SK-N-SH treated with all-trans-retinoic acid at 6 μM for 48 hours (cell line): ENCODE measurements at regions not wholly inside any gene's neighbourhood (a gene's known extent, or its start where the extent isn't known, plus 50 kb on each side); places are given as distances from the start of the nearest gene placed in this dataset.

Source experiments
- ATAC-seq: fragments of 200-7000 bp; cut with Tn5 transposase; 3 replicates; pipeline ENCODE4 v1.9.1; 2020; ENCODE audit warnings: mild to moderate bottlenecking, moderate library complexity
- BACH2 ChIP-seq: fragments of 250-450 bp; sonication (Bioruptor Pico); IDR thresholded peaks from 2 replicates; pipeline ENCODE4 v1.9.0; 2021; ENCODE audit warnings: mild to moderate bottlenecking, borderline replicate concordance
- CSDC2 ChIP-seq: fragments of 250-450 bp; sonication (Bioruptor Pico); IDR thresholded peaks from 2 replicates; pipeline ENCODE4 v1.5.0; 2020; ENCODE audit warnings: mild to moderate bottlenecking, moderate library complexity
- ESRRG ChIP-seq: fragments of 250-450 bp; sonication (Bioruptor Pico); IDR thresholded peaks from 2 replicates; pipeline ENCODE4 v1.6.1; 2021; ENCODE audit warnings: mild to moderate bottlenecking
- GLIS3 ChIP-seq: fragments of 250-450 bp; sonication (Bioruptor Pico); IDR thresholded peaks from 2 replicates; pipeline ENCODE4 v1.5.0; 2020; ENCODE audit warnings: mild to moderate bottlenecking, moderate library complexity
- ISL1 ChIP-seq: fragments of 250-450 bp; sonication (Bioruptor Pico); IDR thresholded peaks from 2 replicates; pipeline ENCODE4 v2.1.2; 2022; ENCODE audit warnings: mild to moderate bottlenecking, moderate library complexity
- OSR1 ChIP-seq: fragments of 250-450 bp; sonication (Bioruptor Pico); IDR thresholded peaks from 2 replicates; pipeline ENCODE4 v1.8.0; 2022; ENCODE audit warnings: moderate library complexity, mild to moderate bottlenecking, inconsistent platforms
- PPARA ChIP-seq: fragments of 250-450 bp; sonication (Bioruptor Pico); IDR thresholded peaks from 2 replicates; pipeline ENCODE4 v1.5.0; 2020; ENCODE audit warnings: mild to moderate bottlenecking, borderline replicate concordance
- RARB ChIP-seq: fragments of 250-450 bp; sonication (Bioruptor Pico); IDR thresholded peaks from 2 replicates; pipeline ENCODE4 v1.8.0; 2021; ENCODE audit warnings: mild to moderate bottlenecking, moderate library complexity
- TCF4 ChIP-seq: fragments of 250-450 bp; sonication (Bioruptor Pico); IDR thresholded peaks from 2 replicates; pipeline ENCODE4 v1.8.0; 2021; ENCODE audit warnings: mild to moderate bottlenecking, moderate library complexity, borderline replicate concordance
- TOX ChIP-seq: fragments of 250-450 bp; sonication (Bioruptor Pico); IDR thresholded peaks from 2 replicates; pipeline ENCODE4 v1.8.0; 2021; ENCODE audit warnings: mild to moderate bottlenecking, moderate library complexity, borderline replicate concordance
- ZC3H10 ChIP-seq: fragments of 250-450 bp; sonication (Bioruptor Pico); IDR thresholded peaks from 2 replicates; pipeline ENCODE4 v1.5.1; 2021; ENCODE audit warnings: mild to moderate bottlenecking, moderate library complexity
- ZFP3 ChIP-seq: fragments of 250-450 bp; sonication (Bioruptor Pico); IDR thresholded peaks from 2 replicates; pipeline ENCODE4 v1.5.0; 2020; ENCODE audit warnings: mild to moderate bottlenecking, moderate library complexity
- ZNF565 ChIP-seq: fragments of 450-650 bp; formaldehyde crosslinking; conservative IDR thresholded peaks from 2 replicates; pipeline ENCODE4 v1.5.0; 2020; ENCODE audit warnings: low read depth, mild to moderate bottlenecking, moderate library complexity
- ZNF70 ChIP-seq: fragments of 450-650 bp; formaldehyde crosslinking; IDR thresholded peaks from 2 replicates; pipeline ENCODE4 v1.5.0; 2020; ENCODE audit warnings: mild to moderate bottlenecking, moderate library complexity
- ZNF8 ChIP-seq: fragments of 450-650 bp; formaldehyde crosslinking; IDR thresholded peaks from 2 replicates; pipeline ENCODE4 v1.5.0; 2020; ENCODE audit warnings: mild to moderate bottlenecking, moderate library complexity
- TF ChIP-seq, protein P1 (sequence below): fragments of 250-450 bp; sonication (Bioruptor Pico); IDR thresholded peaks from 2 replicates; pipeline ENCODE4 v1.8.0; 2020; ENCODE audit warnings: mild to moderate bottlenecking, moderate library complexity, borderline replicate concordance
- TF ChIP-seq, protein P2 (sequence below): fragments of 250-450 bp; sonication (Bioruptor Pico); IDR thresholded peaks from 2 replicates; pipeline ENCODE4 v1.5.1; 2020; ENCODE audit warnings: low read depth, mild to moderate bottlenecking, moderate library complexity
- TF ChIP-seq, protein P3 (sequence below): fragments of 250-450 bp; sonication (Bioruptor Pico); IDR thresholded peaks from 2 replicates; pipeline ENCODE4 v1.5.0; 2020; ENCODE audit warnings: mild to moderate bottlenecking, moderate library complexity
- TF ChIP-seq, protein P4 (sequence below): fragments of 250-450 bp; sonication (Bioruptor Pico); IDR thresholded peaks from 2 replicates; pipeline ENCODE4 v1.5.1; 2021; ENCODE audit warnings: mild to moderate bottlenecking, moderate library complexity

DNA sequence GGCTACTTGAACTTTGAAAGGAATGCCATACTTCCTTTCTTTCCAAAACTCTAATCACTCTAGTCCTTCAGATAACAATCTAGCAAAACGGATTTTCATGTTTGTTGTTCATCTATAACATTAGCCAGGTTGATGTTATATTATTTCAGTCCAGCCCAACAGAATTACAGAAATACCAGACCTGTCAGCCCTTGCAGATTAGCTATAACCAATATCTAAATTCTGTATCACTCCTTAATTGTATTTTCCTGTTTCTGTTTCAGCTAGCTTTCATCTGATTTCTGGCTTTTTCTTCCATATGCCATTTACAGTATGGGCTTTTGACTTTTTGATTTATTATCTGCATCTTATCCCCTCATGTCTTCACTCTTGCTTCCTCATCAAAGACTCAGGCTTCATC is 479.8 kb upstream of the CDH8 start:
- no peak for TF ChIP-seq ZNF8
- no peak for TF ChIP-seq TOX (CRISPR knock-in tag)
- TF ChIP-seq ZFP3: no peak
- TF ChIP-seq ZNF70 (CRISPR knock-in tag): no peak
- TF ChIP-seq, protein P1, sequence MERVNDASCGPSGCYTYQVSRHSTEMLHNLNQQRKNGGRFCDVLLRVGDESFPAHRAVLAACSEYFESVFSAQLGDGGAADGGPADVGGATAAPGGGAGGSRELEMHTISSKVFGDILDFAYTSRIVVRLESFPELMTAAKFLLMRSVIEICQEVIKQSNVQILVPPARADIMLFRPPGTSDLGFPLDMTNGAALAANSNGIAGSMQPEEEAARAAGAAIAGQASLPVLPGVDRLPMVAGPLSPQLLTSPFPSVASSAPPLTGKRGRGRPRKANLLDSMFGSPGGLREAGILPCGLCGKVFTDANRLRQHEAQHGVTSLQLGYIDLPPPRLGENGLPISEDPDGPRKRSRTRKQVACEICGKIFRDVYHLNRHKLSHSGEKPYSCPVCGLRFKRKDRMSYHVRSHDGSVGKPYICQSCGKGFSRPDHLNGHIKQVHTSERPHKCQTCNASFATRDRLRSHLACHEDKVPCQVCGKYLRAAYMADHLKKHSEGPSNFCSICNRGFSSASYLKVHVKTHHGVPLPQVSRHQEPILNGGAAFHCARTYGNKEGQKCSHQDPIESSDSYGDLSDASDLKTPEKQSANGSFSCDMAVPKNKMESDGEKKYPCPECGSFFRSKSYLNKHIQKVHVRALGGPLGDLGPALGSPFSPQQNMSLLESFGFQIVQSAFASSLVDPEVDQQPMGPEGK (CRISPR knock-in tag): no peak
- peak; percentile 32; the same call in 1 of the 2 replicates for TF ChIP-seq ISL1 (CRISPR knock-in tag)
- TF ChIP-seq TCF4 (CRISPR knock-in tag): peak; percentile 54; the same call in 1 of the 2 replicates
- TF ChIP-seq GLIS3: no peak
- ATAC-seq: no peak

DNA sequence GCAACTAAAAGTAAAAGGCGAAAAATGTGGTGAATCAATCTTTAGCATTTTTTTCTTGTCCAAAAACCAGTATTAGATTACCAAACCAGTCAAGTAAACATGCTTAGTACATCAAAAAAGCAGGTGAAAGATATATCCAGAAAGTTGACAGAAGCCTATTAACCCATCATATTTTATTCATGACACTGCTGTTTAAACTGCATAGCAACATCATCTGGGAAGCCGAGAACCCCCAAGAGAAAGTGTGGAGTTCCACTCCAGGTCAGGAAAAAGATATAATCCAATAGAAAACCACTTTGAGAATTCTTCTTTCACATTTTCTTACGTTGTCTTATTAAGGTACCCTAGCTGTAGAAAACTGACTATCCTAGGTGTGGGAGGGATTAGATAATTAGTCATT is 466.8 kb upstream of the CDH8 start:
- TF ChIP-seq, protein P2, sequence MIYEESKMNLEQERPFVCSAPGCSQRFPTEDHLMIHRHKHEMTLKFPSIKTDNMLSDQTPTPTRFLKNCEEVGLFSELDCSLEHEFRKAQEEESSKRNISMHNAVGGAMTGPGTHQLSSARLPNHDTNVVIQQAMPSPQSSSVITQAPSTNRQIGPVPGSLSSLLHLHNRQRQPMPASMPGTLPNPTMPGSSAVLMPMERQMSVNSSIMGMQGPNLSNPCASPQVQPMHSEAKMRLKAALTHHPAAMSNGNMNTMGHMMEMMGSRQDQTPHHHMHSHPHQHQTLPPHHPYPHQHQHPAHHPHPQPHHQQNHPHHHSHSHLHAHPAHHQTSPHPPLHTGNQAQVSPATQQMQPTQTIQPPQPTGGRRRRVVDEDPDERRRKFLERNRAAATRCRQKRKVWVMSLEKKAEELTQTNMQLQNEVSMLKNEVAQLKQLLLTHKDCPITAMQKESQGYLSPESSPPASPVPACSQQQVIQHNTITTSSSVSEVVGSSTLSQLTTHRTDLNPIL (CRISPR knock-in tag): no peak
- TF ChIP-seq, protein P3, sequence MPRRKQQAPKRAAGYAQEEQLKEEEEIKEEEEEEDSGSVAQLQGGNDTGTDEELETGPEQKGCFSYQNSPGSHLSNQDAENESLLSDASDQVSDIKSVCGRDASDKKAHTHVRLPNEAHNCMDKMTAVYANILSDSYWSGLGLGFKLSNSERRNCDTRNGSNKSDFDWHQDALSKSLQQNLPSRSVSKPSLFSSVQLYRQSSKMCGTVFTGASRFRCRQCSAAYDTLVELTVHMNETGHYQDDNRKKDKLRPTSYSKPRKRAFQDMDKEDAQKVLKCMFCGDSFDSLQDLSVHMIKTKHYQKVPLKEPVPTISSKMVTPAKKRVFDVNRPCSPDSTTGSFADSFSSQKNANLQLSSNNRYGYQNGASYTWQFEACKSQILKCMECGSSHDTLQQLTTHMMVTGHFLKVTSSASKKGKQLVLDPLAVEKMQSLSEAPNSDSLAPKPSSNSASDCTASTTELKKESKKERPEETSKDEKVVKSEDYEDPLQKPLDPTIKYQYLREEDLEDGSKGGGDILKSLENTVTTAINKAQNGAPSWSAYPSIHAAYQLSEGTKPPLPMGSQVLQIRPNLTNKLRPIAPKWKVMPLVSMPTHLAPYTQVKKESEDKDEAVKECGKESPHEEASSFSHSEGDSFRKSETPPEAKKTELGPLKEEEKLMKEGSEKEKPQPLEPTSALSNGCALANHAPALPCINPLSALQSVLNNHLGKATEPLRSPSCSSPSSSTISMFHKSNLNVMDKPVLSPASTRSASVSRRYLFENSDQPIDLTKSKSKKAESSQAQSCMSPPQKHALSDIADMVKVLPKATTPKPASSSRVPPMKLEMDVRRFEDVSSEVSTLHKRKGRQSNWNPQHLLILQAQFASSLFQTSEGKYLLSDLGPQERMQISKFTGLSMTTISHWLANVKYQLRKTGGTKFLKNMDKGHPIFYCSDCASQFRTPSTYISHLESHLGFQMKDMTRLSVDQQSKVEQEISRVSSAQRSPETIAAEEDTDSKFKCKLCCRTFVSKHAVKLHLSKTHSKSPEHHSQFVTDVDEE (CRISPR knock-in tag): no peak
- TF ChIP-seq, protein P4, sequence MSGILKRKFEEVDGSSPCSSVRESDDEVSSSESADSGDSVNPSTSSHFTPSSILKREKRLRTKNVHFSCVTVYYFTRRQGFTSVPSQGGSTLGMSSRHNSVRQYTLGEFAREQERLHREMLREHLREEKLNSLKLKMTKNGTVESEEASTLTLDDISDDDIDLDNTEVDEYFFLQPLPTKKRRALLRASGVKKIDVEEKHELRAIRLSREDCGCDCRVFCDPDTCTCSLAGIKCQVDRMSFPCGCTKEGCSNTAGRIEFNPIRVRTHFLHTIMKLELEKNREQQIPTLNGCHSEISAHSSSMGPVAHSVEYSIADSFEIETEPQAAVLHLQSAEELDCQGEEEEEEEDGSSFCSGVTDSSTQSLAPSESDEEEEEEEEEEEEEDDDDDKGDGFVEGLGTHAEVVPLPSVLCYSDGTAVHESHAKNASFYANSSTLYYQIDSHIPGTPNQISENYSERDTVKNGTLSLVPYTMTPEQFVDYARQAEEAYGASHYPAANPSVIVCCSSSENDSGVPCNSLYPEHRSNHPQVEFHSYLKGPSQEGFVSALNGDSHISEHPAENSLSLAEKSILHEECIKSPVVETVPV: no peak
- TF ChIP-seq OSR1 (CRISPR knock-in tag): no peak
- no peak for TF ChIP-seq ZFP3
- TF ChIP-seq GLIS3: no peak
- TF ChIP-seq ZNF8: no peak
- TF ChIP-seq TOX (CRISPR knock-in tag): no peak
- TF ChIP-seq, protein P1 (CRISPR knock-in tag): no peak
- TF ChIP-seq ESRRG (CRISPR knock-in tag): no peak
- no peak for TF ChIP-seq TCF4 (CRISPR knock-in tag)
- no peak for TF ChIP-seq CSDC2 (CRISPR knock-in tag)
- TF ChIP-seq RARB: no peak
- no peak for TF ChIP-seq ZC3H10 (CRISPR knock-in tag)
- TF ChIP-seq BACH2 (CRISPR knock-in tag): no peak
- TF ChIP-seq, all 23 proteins: peak for 0
- ATAC-seq: no peak

DNA sequence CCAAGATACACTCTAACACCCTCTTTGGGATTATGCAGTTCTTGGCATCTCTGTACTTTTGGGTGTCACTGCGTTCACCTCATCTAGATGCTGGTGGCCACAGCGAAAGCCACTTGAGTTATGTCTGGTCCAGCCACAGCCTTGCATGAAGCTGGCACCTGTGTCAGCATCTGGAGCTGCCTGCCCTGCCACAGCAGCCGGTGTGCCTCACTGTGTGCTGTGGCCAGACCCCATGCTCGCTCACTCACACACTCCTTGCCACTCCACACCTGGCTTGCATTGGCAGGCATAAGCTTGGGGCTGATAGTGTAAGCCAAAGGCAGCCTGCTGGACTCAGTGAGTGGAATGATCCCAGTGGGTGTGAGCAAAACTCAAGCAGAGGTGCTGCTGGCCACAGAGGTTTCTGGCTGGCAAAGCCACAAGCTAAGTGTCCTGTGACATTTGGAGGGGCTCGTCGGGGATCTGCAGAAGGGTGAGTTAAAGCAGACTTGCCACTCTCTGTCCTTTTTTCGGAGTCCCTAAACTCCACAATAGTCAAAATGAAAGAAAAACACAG is 442.7 kb upstream of the CDH8 start:
- no peak for TF ChIP-seq BACH2 (CRISPR knock-in tag)
- no peak for TF ChIP-seq ZNF70 (CRISPR knock-in tag)
- no peak for ATAC-seq

DNA sequence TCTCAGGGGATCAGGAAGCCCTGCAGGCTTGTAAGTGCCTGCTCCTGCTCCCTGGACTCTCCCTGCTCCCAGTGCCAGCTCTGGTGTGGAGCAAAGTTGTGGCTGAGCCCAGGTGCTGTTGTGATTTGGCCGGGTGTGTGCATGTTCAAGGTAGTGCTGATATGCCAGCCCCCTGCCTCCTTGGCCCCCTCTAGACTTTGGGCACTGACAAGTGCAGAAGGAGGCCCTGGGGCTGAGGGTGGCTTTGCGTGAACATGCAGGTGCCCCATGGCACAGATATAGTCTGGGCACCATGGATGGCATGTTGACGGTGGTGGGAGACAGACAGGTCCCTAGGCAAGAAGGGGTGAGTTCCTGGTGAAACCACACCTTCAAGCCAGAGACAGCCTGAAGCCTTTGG is 441.6 kb upstream of the CDH8 start:
- TF ChIP-seq PPARA (CRISPR knock-in tag) (no peak), GLIS3 (no peak), TOX (CRISPR knock-in tag) (no peak), ZFP3 (no peak), ZNF565 (no peak), BACH2 (CRISPR knock-in tag) (no peak), TCF4 (CRISPR knock-in tag) (no peak)
- no peak for ATAC-seq
